Upper lobe of right lung (tissue), 1 donor: ENCODE measurements at regions not wholly inside any gene's neighbourhood (a gene's known extent, or its start where the extent isn't known, plus 50 kb on each side); places are given as distances from the start of the nearest gene placed in this dataset.

ENCODE experiments used
- ATAC-seq: fragments of 200-7000 bp; cut with Tn5 transposase; one replicate; pipeline ENCODE4 v1.9.1; 2020; ENCODE audit warnings: mild to moderate bottlenecking, moderate library complexity
- DNase-seq: peaks from one replicate; pipeline ENCODE4 v3.0.0-alpha.2; 2020
- H3K27ac ChIP-seq: fragments of 200-600 bp; one replicate; pipeline ENCODE4 v1.8.0; 2022
- H3K27me3 ChIP-seq: fragments of 200-600 bp; one replicate; pipeline ENCODE4 v1.8.0; 2022; ENCODE audit warnings: mild to moderate bottlenecking
- H3K36me3 ChIP-seq: fragments of 200-600 bp; one replicate; pipeline ENCODE4 v1.8.0; 2022
- H3K4me1 ChIP-seq: fragments of 200-600 bp; one replicate; pipeline ENCODE4 v1.8.0; 2022
- H3K4me3 ChIP-seq: fragments of 200-600 bp; one replicate; pipeline ENCODE4 v1.8.0; 2022; ENCODE audit warnings: mild to moderate bottlenecking
- H3K9me3 ChIP-seq: fragments of 200-600 bp; one replicate; pipeline ENCODE4 v1.8.0; 2022
- intact Hi-C: fragments of 100-400 bp; cut with DNase I; formaldehyde crosslinking; loops from one replicate; pipeline ENCODE4 v1.11.0; 2022
- TF ChIP-seq, protein P1 (sequence below): fragments of 200-600 bp; IDR thresholded peaks from one replicate; pipeline ENCODE4 v1.8.0; 2022; ENCODE audit warnings: antibody characterized with exemption
- donor health status: DM: no; HTN: yes; CAD: no; lungs with severe emphysema.

DNA sequence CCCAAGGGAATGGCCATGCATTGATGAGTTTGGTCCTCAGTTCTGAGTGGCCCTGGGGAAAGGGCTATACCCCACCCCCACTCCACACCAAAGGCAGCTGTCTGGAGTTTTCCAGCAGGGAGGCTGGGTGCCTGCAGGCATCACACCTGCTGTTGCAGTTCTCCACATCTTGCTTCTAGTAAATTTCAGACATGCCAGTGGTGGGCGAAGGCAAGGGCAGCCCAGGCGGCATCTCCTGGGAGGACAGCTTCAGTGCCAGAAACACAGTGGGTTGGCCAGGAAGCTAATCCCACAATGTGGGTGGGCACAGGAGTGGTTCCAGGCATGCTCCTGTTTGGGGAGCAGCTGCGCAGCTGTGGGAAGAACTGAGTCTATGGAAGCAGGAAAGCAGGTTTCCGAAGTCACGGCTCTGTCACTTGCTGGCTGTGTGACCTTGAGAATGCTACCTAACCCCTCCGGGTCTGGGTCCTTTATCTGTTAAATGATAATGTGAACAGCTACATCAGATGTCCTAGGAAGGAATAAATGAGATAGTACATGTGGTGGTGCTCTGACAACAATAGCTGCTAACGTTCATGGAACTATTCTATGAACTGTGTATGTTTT, 84.6 kb upstream of the SPTBN1 start:
- Histone ChIP-seq H3K27ac (peak overlapping the region; percentile 40), H3K27me3 (no peaks in the 10 kb centered on the region), H3K4me3 (no peak overlapping the region), H3K36me3 (no peaks in the 10 kb centered on the region), H3K4me1 (peaks cover 19% of the 10 kb centered on the region), H3K9me3 (no peaks in the 10 kb centered on the region)
- intact Hi-C loops, result no loop called here
- peak; percentile 26 for ATAC-seq
- DNase-seq, result no peak
- TF ChIP-seq, protein P1, sequence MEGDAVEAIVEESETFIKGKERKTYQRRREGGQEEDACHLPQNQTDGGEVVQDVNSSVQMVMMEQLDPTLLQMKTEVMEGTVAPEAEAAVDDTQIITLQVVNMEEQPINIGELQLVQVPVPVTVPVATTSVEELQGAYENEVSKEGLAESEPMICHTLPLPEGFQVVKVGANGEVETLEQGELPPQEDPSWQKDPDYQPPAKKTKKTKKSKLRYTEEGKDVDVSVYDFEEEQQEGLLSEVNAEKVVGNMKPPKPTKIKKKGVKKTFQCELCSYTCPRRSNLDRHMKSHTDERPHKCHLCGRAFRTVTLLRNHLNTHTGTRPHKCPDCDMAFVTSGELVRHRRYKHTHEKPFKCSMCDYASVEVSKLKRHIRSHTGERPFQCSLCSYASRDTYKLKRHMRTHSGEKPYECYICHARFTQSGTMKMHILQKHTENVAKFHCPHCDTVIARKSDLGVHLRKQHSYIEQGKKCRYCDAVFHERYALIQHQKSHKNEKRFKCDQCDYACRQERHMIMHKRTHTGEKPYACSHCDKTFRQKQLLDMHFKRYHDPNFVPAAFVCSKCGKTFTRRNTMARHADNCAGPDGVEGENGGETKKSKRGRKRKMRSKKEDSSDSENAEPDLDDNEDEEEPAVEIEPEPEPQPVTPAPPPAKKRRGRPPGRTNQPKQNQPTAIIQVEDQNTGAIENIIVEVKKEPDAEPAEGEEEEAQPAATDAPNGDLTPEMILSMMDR, result no peak

DNA sequence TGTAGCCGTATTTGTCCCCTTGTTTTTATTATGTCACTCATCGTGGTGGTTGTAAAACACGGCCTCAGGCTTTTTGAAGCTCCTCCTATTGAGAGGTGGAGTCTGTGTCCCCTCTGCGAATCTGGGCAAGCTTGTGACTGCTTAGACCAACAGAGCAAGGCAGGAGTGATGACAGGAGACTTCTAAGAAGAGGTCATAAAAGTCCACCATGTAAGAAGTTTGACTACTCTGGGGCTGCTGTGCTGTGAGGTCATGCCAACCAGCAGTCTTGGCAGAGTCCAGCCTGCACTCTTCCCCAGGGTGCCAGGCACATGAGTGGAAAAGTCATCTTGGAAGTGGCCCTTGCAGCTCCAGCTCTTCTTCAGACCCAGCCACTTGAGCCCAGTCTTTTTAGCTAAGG, 83.8 kb upstream of the SPTBN1 start:
- H3K27ac ChIP-seq, result no peak overlapping the region
- peaks cover 19% of the 10 kb centered on the region for H3K4me1 ChIP-seq
- ATAC-seq (peak; percentile 33), DNase-seq (no peak)
- TF ChIP-seq, protein P1, result no peak
- no peaks in the 10 kb centered on the region for H3K9me3 ChIP-seq
- intact Hi-C loops, result no loop called here
- H3K4me3 ChIP-seq, result no peak overlapping the region
- no peaks in the 10 kb centered on the region for H3K27me3 ChIP-seq
- H3K36me3 ChIP-seq, result no peaks in the 10 kb centered on the region

DNA sequence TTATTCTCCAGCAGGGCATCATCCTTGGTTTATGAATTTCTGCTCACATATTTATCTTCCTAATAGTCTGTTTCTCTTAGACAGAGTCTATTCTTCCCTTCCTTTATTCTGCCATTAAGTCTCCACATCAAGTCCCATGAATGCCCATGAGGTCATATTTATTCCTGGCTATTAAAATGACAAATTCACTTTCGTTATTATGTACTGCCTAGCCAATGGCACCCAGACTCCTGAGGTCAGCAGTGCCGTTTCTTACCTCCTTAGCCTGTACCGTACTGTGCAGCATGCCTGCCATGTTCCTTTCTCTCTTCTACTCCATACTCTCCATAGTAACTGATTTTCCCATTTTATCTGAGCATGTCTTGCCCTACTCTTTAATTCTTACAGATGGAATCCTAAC, 82.3 kb upstream of the SPTBN1 start:
- Histone ChIP-seq H3K4me3 (no peak overlapping the region), H3K27ac (no peak overlapping the region), H3K4me1 (peaks cover 19% of the 10 kb centered on the region), H3K9me3 (no peaks in the 10 kb centered on the region), H3K27me3 (no peaks in the 10 kb centered on the region), H3K36me3 (no peaks in the 10 kb centered on the region)
- intact Hi-C loops, result no loop called here
- DNase-seq (no peak), ATAC-seq (no peak)
- TF ChIP-seq, protein P1, result no peak

DNA sequence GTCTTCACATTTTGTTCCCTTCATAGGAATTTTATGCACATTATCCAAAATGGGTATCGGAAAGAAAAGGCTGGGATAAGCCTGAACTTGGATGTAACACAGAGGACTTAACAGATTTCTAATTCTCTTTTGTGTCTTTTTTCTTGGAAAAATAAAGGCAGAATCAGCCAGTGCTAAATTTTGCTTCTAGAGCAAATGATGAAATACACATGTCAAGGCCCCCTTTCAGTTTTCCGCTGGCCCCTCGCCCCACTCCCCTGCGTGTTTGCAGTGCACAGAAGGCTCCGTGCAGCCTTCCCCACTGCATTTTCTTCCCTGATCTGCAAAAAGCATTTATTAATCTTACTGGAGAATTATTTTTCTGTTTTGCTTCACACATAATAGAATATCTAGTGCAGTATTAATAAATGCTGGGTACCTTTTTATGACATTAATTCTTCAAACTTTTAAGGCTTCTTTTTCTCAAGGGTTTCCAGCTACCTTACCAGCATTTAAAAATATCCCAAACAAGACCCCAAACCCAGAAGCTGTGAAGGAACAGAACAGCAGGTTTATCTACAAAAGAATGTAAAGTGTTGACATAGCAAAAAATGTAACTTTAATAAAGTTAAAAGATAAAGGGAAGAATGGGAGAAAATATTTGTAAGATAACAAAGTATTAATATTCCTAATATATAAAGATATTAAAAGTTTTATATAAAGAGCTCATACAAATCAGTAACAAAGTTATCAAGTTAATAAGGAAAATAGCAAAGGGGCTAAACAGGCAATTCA, 81.3 kb upstream of the SPTBN1 start:
- TF ChIP-seq, protein P1, result no peak
- H3K27me3 ChIP-seq, result no peaks in the 10 kb centered on the region
- no peaks in the 10 kb centered on the region for H3K9me3 ChIP-seq
- no peak for DNase-seq
- no peak overlapping the region for H3K4me3 ChIP-seq
- ATAC-seq, result no peak
- no peak overlapping the region for H3K27ac ChIP-seq
- intact Hi-C loops, result no loop called here
- peaks cover 19% of the 10 kb centered on the region for H3K4me1 ChIP-seq
- H3K36me3 ChIP-seq, result no peaks in the 10 kb centered on the region

DNA sequence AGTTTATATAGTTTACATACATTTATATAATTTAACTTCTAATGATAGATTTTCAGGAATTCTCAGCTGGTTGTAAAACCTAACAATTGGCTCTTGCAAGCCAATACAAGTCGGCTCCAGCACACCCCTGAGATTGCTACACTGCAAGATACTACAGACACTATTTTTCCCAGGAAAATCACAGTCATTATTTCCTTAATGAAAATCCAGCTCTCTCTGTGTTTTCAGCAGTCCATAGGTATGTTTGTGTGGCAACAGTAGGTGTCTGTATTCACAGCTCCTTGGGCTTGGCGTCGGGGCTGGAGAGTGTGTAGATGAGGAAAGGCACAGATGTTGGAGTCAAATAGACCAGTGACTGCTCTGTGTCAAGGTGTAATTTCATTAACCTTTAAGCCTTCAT, 78.7 kb upstream of the SPTBN1 start:
- no peaks in the 10 kb centered on the region for H3K27me3 ChIP-seq
- peaks cover 5% of the 10 kb centered on the region for H3K4me1 ChIP-seq
- no peak for ATAC-seq
- H3K9me3 ChIP-seq, result no peaks in the 10 kb centered on the region
- DNase-seq, result no peak
- TF ChIP-seq, protein P1, result no peak
- intact Hi-C loops, result no loop called here
- H3K4me3 ChIP-seq, result no peak overlapping the region
- H3K27ac ChIP-seq, result no peak overlapping the region
- no peaks in the 10 kb centered on the region for H3K36me3 ChIP-seq
